MV-4-11 (cell line): ENCODE measurements at regions not wholly inside any gene's neighbourhood (a gene's known extent, or its start where the extent isn't known, plus 50 kb on each side); places are given as distances from the start of the nearest gene placed in this dataset.
"Not testable (repeated sequence)": the region's sequence is repeated elsewhere in the genome, so short reads cannot be mapped to it uniquely, and the experiment has no call there.

Source experiments
- DNase-seq: peaks from one replicate; lab custom pipeline; 2025; lab: John Stamatoyannopoulos, UW

GRCh38 chr2:209062210-209062609 lies 361.6 kb upstream of the MAP2 start:
- no peak for DNase-seq

DNA sequence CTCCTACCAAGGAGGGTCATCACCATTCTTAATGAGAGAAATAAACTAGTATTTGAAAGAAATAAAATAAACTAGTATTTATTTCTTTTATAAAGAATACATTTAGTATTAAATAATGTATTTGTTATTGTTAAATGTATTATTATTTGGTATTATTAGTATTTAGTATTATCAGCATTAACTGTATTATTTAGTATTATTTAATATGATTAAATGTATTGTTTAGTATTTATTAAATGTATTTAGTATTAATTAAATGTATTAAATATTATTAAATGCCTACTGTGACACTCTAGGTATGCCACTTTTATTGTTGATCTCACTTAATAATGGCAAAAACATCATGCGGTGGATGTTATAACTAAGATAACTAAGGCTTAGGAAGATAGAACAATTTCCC lies 353.6 kb upstream of the MAP2 start:
- no peak for DNase-seq

GRCh38 chr2:209073151-209073550 lies 350.7 kb upstream of the MAP2 start:
- no peak for DNase-seq

DNA sequence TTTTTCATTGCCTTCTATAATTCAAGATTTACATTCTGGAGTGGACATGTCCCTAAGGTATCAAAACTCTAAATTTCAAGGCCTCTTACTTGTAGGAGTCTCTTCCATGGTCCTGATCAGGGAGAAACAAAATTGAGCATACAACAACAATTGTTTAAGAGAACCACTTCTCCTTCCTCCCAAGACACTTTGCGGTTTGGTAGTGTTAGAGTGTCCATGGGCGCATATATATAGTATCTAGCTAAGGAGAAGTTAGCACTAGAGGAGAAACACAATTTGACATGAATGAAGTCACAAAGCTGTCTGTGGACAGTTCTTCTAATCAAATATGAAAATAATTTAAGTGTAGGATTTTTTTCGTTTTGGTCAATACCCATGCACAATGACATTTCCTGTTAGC lies 349.1 kb upstream of the MAP2 start:
- DNase-seq, result peak; percentile 72

DNA sequence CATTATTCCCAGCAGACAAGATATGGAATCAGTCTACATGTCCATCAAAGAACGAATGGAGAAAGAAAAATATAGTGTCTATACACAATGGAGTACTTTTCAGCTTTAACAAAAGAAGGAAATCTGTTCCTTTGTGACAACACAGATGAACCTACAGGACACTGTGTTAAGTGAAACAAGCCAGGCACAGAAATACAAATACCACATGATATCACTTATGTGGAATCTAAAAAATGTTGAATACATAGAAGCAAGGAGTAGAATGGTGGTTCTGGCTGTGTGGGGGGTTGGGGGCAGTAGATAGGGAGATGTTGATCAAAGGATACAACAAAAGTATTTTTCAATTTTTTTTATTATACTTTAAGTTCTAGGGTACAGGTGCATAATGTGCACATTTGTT lies 347.7 kb upstream of the MAP2 start:
- no peak for DNase-seq

GRCh38 chr2:209086761-209087160 lies 337.1 kb upstream of the MAP2 start:
- DNase-seq, result no peak

DNA sequence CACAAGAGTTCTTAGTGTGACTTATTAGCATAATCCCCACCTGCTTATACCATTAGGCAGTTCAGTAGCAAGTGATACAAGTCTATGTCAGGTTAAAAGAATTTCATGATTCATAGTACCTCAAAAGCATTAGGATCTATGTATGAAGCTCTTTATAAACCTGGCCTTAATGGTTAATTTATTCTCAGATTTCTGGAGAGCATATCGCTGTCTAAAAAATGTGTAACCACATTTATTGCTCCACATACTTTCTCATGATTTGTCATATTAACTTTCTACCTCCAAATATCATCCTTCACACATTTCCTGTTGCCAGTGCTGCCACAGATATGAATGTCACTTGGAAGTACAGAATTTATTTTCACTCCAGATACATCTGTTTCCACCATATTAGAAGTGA lies 332.8 kb upstream of the MAP2 start:
- no peak for DNase-seq

DNA sequence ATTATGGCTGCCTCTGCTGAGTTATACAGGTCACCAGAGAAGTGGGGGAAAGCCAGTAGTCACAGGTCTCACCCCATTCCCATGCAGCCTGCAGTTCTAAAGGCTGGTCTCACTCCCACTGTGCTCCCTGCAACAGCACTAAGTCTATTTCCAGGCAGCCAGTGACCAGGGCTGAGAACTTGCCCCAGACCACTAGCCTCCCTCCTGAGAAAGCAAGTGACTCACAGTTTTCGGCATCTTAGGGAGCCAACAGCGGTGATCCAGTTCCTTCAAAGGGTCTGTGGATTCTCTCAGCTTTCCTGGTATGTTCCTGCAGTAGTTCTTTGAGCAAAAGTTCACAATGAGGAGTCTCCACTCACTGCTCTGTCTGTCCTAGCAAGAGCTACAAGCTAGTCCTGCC lies 329.6 kb upstream of the MAP2 start:
- no peak for DNase-seq

GRCh38 chr2:209095432-209095831 lies 328.4 kb upstream of the MAP2 start:
- DNase-seq, result no peak

DNA sequence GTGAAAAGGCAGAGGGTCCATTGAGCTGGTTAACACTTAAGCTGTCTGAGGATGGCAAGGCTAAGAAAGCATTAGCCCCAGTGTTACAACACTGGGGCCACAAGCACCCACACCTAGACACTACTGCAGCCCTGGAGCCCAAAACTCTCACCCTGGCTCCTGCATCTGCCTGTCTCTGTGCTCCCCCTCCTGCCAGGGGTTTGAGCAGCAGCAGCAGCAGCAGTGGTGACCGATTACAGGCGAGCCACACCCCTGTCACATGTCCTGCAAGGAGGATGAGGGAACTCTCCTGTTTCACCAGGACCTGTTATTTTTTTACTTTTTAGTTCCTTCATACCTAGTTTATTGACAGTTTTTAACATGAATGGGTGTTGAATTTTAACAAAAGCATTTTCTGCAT lies 326.7 kb upstream of the MAP2 start:
- DNase-seq, result no peak

DNA sequence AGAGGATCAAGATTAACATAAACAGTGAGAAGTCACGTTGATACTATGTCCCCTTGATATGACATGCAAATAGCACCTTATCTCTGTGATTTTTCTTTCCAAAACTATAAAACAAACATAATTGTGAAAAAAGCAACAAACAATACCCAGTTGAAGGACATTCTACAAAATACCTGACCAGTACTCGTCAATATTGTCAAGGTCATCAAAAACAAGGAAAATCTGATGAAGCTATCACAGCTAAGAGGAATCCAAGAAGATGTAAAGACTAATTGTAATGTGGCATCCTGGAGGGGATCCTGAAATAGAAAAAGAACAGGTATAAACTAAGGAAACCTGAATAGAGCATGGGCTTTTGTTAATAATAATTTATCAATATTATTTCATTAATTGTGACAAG lies 321.5 kb upstream of the MAP2 start:
- DNase-seq, result no peak

- DNase-seq, result no peak
Measured at GRCh38 chr2:209113026-209113425, 310.8 kb upstream of the MAP2 start.

- peak; percentile 64 for DNase-seq
Measured at GRCh38 chr2:209114588-209115240, 309.1 kb upstream of the MAP2 start.

GRCh38 chr2:209121691-209122090 lies 302.2 kb upstream of the MAP2 start:
- DNase-seq, result peak; percentile 95

DNA sequence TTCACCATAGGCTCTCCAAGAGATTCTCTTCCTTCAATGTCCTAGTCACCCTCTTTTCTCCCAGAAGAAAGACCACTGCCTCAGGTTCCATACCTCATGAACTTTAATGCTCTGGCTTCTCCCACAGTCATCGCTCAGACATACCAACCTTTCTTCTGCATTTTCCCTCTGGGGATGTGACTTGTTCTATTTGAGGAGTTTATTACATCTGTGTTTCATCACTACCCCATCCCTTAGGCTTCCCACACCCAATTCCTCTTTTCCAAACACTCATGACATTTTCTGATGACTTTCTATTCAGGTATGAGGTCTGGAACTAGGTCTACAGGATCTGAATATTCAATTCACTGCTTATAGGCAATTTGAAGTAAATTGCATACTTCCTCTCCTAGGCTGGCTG lies 298.6 kb upstream of the MAP2 start:
- DNase-seq, result no peak

- DNase-seq, result no peak
Measured at GRCh38 chr2:209138079-209138478, 285.8 kb upstream of the MAP2 start.

GRCh38 chr2:209141142-209141541 lies 282.7 kb upstream of the MAP2 start:
- DNase-seq, result no peak

- no peak for DNase-seq
Measured at GRCh38 chr2:209141818-209142217, 282.0 kb upstream of the MAP2 start.

DNA sequence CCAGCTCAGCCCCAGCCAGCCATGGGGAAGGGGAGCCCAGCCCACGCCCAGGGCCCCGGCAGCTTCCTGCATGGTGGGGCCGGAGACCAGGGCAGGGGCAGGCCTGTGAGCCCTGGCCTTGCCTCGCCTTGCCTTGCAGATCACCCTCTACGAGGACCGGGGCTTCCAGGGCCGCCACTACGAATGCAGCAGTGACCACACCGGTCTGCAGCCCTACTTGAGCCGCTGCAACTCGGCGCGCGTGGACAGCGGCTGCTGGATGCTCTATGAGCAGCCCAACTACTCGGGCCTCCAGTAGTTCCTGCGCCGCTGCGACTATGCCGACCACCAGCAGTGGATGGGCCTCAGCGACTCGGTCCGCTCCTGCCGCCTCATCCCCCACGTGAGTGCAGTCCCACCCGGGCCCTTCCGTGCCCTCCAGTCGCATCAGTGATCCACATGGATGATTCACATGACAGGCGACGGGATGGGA lies 278.6 kb upstream of the MAP2 start:
- not testable (repeated sequence) for DNase-seq

GRCh38 chr2:209145941-209146681 lies 277.7 kb upstream of the MAP2 start:
- DNase-seq, result peak; percentile 92

DNA sequence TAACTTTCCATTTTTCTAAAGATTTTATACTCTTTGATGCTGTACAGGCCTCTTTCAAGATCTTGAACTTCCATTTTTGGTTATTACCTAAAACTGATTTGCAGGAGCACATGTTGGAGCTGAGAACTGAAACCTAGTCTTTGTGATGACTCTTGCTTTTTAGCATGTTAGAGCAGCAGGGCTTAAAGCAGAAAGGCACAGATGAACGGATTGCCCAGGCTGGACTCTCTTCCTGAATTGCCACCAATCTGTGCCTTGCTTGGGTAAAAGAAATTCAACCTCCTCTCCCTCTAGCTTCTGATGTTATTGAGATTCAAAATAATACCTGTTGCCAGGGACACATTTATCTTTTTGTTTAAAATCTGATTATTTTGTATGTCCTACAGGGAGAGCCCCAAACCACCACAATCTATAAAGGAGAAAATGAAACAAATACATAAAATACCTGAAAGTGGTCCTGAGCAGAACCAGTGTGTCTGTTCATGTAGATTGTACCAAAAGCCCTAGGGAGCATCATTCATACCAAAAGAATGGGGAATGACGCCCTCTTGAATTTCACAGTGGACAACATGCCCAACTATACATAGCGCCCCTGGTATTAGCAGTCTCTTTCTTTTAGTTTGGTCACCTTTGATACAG lies 277.0 kb upstream of the MAP2 start:
- peak; percentile 69 for DNase-seq

GRCh38 chr2:209147981-209148380 lies 275.9 kb upstream of the MAP2 start:
- DNase-seq, result peak; percentile 87
